Testis (tissue), 2 donors: ENCODE measurements at regions not wholly inside any gene's neighbourhood (a gene's known extent, or its start where the extent isn't known, plus 50 kb on each side); places are given as distances from the start of the nearest gene placed in this dataset.
A peak's percentile ranks its signal among the peaks of the same experiment; 100 is the strongest.

Source experiments
- DNase-seq: peaks from one replicate; pipeline ENCODE4 v3.0.0-alpha.2; 2019
- H3K27ac ChIP-seq, 2 donors: fragments of 200-600 bp; sonication (generic); one replicate each; pipeline ENCODE4 v1.5.1; 2019
- H3K27me3 ChIP-seq: fragments of 200-600 bp; sonication (generic); one replicate; pipeline ENCODE4 v1.5.1; 2019
- H3K36me3 ChIP-seq: fragments of 200-600 bp; sonication (generic); one replicate; pipeline ENCODE4 v1.5.1; 2017; ENCODE audit warnings: low read depth; ENCODE audit errors: missing control alignments
- H3K4me1 ChIP-seq: fragments of 200-600 bp; sonication (generic); one replicate; pipeline ENCODE4 v1.5.1; 2019
- H3K4me3 ChIP-seq, 2 donors: fragments of 200-600 bp; sonication (generic); one replicate each; pipeline ENCODE4 v1.5.1; 2017 to 2019
- H3K9me3 ChIP-seq: fragments of 200-600 bp; sonication (generic); one replicate; pipeline ENCODE4 v1.5.1; 2017
- POLR2A ChIP-seq: fragments of 450-650 bp; IDR thresholded peaks from one replicate; pipeline ENCODE4 v1.6.1; 2017; ENCODE audit warnings: antibody characterized with exemption, mild to moderate bottlenecking, moderate library complexity
- WGBS, 2 donors: methylation state at CpG; one replicate each; pipeline ENCODE4 v1.1.5; 2018; 5-methylcytosine and 5-hydroxymethylcytosine counted together
- intact Hi-C: fragments of 100-400 bp; cut with DNase I; formaldehyde crosslinking; loops from one replicate; pipeline ENCODE4 v1.15.1; 2023; ENCODE audit warnings: low total_unique reads
- TF ChIP-seq, protein P1 (sequence below), 3 experiments: fragments of 450-650 bp in 2 of 3; fragments of 200-600 bp in 1 of 3; sonication (generic) in 1 of 3; IDR thresholded peaks; one replicate each; pipeline ENCODE4 v1.5.1; 2016 to 2019; ENCODE audit warnings: antibody characterized with exemption in 3 of 3, mild to moderate bottlenecking in 2 of 3, moderate library complexity in 1 of 3

DNA sequence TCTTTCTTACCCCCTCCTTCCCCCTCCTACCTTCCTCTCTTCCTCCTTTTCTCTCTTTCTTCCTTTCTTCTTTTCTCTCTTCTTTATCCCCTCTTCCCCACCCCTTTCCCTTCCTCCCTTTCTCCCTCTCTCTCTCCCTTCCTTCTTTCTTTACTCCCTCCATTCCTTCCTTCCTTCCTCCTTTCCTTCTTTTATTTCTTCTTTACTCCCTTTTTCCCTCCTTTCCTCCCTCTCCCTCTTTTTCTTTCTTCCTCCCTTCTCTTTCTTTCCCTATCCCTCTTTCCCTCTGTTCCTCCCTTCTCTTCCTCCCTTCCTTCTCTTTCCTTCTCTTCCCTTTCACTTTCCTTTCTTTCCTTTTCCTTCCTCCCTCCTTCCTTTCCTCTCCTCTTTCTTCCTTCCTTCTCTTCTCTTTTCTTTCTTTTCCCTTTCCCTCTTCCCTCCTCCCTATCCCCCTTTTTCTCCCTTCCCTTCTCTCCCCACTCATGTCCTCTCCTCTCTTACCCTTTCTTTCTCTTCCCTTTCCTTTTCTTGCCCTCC lies 302.3 kb upstream of the TBX3 start:
- no peak for TF ChIP-seq POLR2A
- TF ChIP-seq, protein P1, sequence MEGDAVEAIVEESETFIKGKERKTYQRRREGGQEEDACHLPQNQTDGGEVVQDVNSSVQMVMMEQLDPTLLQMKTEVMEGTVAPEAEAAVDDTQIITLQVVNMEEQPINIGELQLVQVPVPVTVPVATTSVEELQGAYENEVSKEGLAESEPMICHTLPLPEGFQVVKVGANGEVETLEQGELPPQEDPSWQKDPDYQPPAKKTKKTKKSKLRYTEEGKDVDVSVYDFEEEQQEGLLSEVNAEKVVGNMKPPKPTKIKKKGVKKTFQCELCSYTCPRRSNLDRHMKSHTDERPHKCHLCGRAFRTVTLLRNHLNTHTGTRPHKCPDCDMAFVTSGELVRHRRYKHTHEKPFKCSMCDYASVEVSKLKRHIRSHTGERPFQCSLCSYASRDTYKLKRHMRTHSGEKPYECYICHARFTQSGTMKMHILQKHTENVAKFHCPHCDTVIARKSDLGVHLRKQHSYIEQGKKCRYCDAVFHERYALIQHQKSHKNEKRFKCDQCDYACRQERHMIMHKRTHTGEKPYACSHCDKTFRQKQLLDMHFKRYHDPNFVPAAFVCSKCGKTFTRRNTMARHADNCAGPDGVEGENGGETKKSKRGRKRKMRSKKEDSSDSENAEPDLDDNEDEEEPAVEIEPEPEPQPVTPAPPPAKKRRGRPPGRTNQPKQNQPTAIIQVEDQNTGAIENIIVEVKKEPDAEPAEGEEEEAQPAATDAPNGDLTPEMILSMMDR (IDR thresholded peaks at IDR 0.05): no peak
- Histone ChIP-seq H3K27me3 (no peaks in the 10 kb centered on the region), H3K27ac (no peak overlapping the region), H3K4me1 (no peaks in the 10 kb centered on the region), H3K9me3 (no peaks in the 10 kb centered on the region), H3K36me3 (no peaks in the 10 kb centered on the region), H3K4me3 (no peak overlapping the region)
- intact Hi-C loops: no loop called here
- DNase-seq: no peak

DNA sequence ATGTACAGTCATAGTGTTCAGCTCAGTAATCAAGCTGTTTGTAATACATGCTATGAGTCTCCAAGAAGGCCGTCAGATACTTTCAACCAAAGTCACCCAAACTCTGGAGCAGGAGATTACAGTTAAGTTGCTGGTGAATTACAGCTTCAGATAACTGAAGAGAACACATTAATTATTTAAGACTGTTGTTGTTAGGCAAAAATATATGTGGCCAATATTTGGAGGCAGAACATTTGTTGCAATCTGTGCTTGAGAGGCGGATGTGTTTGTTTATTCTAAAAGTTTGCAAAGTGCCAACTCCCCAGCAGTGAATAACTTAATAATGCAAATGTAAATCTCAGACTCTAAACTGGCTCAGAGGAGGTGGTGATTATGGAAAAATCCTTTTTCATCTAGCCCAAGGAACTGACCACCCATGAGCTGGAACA lies 300.7 kb upstream of the TBX3 start:
- Histone ChIP-seq H3K27ac (no peak overlapping the region), H3K4me3 (no peak overlapping the region), H3K9me3 (no peaks in the 10 kb centered on the region), H3K4me1 (no peaks in the 10 kb centered on the region), H3K27me3 (no peaks in the 10 kb centered on the region), H3K36me3 (no peaks in the 10 kb centered on the region)
- TF ChIP-seq, protein P1 (IDR thresholded peaks at IDR 0.05): no peak
- no peak for TF ChIP-seq POLR2A
- intact Hi-C loops: no loop called here
- no peak for DNase-seq
- WGBS, 2 donors: 67 to 84% methylated on average over 2 of the region's 2 CpGs

DNA sequence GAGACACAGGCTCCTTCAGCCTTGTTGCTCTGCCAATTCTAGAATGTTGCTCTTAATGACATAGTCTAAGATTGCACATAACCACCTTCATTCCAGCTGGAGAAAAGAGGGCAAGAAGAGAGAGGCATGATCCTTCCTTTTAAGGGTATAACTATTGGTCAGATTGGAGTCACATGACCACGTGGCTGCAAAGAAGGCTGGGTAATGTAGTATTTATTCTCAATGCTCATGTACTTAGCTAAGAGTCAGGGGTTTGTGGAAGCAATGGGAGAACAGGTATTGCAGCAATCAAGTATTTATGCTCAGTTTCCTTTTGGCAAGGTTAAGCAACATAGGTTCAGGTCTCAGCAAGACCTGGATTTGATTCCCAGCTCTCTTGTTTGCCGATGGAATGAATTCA lies 298.8 kb upstream of the TBX3 start:
- Histone ChIP-seq H3K27ac (no peak overlapping the region), H3K9me3 (no peaks in the 10 kb centered on the region), H3K36me3 (no peaks in the 10 kb centered on the region), H3K4me1 (no peaks in the 10 kb centered on the region), H3K27me3 (no peaks in the 10 kb centered on the region), H3K4me3 (no peak overlapping the region)
- intact Hi-C loops: no loop called here
- TF ChIP-seq, protein P1 (IDR thresholded peaks at IDR 0.05): no peak
- no peak for TF ChIP-seq POLR2A
- WGBS, 2 donors: 61 to 72% methylated on average over 2 of the region's 2 CpGs
- peak; percentile 17 for DNase-seq

DNA sequence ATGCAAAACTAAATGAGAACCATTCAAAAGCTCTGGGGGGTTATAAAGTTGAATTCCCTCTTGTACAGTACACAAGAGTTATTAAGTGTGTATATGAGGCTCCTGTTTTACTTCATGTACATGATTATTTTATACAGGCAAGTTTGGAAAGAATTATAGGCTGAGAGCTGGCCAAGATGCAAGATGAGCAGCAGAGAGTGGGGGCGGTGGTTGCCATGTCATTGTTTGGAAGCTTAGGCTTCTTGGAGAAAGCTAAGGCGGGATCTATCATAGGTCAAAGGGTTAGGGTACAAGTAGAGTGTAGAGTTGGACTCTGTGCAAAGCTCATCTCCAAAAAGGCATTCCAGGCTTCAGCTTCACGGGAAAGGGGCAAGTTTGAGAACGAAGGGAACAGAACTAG lies 297.1 kb upstream of the TBX3 start:
- no peaks in the 10 kb centered on the region for H3K27me3 ChIP-seq
- no peak for DNase-seq
- no peaks in the 10 kb centered on the region for H3K36me3 ChIP-seq
- H3K4me1 ChIP-seq: no peaks in the 10 kb centered on the region
- intact Hi-C loops: no loop called here
- WGBS, 2 donors: 58 to 69% methylated on average over 4 of the region's 4 CpGs
- no peak overlapping the region for H3K4me3 ChIP-seq
- no peak overlapping the region for H3K27ac ChIP-seq
- TF ChIP-seq, protein P1 (IDR thresholded peaks at IDR 0.05): no peak
- no peak for TF ChIP-seq POLR2A
- H3K9me3 ChIP-seq: no peaks in the 10 kb centered on the region

DNA sequence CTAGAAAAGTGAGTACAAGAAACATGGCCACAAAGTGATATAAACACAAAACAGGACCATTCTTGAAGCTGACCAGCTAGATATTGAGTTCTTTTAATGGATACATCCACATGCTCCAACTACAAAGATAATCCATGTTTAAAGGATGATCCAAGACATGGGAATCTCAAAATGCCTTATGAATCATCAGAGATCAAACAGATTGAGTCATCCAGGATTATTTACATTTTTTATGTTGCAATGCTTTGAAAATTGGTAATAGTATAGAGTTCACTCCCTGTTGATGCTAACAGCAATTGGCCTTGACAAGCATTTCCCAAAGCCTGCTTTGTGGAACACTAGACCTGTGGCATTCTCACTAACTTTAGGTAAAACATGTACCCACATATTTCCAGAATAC lies 293.0 kb upstream of the TBX3 start:
- H3K4me1 ChIP-seq: no peaks in the 10 kb centered on the region
- H3K4me3 ChIP-seq: no peak overlapping the region
- H3K9me3 ChIP-seq: no peaks in the 10 kb centered on the region
- intact Hi-C loops: no loop called here
- no peak for DNase-seq
- no peak for TF ChIP-seq POLR2A
- TF ChIP-seq, protein P1 (IDR thresholded peaks at IDR 0.05): no peak
- no peak overlapping the region for H3K27ac ChIP-seq
- H3K27me3 ChIP-seq: no peaks in the 10 kb centered on the region
- no peaks in the 10 kb centered on the region for H3K36me3 ChIP-seq
